Fibroblast of skin of left quadriceps (primary cell): ENCODE measurements at regions not wholly inside any gene's neighbourhood (a gene's known extent, or its start where the extent isn't known, plus 50 kb on each side); places are given as distances from the start of the nearest gene placed in this dataset.

Experiments
- DNase-seq, 2 experiments: peaks; one replicate each; pipeline ENCODE4 v3.0.0-alpha.2; 2013; ENCODE audit warnings: low read depth in 2 of 2

GRCh38 chr22:48750826-48751440 lies 1076.7 kb downstream of the BRD1 start:
- no peak for DNase-seq

- DNase-seq: no peak
These were observed 1077.4 kb downstream of the BRD1 start for GRCh38 chr22:48750282-48750681.

DNA sequence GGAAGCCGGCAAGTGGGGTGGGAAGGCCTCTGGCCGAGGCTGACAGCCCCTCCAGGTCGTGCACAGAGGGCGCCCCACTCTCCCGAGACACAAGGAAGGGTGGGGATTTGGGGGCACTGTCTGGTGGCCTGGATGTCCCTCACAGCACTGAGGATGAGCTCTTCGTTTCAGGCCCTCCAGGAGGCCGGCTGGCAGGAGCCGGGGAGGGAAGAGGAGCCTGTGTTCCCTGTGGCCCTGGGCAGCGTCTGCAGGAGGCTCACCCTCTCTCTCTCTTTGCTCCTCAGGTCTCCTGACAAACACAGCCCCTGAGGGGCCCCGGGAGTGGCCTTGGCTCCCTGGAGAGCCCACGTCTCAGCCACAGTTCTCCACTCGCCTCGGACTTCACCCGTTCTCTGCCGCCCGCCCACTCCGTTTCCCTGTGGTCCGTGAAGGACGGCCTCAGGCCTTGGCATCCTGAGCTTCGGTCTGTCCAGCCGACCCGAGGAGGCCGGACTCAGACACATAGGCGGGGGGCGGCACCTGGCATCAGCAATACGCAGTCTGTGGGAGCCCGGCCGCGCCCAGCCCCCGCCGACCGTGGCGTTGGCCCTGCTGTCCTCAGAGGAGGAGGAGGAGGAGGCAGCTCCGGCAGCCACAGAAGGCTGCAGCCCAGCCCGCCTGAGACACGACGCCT lies 1078.0 kb downstream of the BRD1 start:
- no peak for DNase-seq

- DNase-seq: no peak
These were observed 1078.7 kb downstream of the BRD1 start for GRCh38 chr22:48748860-48749554.

DNA sequence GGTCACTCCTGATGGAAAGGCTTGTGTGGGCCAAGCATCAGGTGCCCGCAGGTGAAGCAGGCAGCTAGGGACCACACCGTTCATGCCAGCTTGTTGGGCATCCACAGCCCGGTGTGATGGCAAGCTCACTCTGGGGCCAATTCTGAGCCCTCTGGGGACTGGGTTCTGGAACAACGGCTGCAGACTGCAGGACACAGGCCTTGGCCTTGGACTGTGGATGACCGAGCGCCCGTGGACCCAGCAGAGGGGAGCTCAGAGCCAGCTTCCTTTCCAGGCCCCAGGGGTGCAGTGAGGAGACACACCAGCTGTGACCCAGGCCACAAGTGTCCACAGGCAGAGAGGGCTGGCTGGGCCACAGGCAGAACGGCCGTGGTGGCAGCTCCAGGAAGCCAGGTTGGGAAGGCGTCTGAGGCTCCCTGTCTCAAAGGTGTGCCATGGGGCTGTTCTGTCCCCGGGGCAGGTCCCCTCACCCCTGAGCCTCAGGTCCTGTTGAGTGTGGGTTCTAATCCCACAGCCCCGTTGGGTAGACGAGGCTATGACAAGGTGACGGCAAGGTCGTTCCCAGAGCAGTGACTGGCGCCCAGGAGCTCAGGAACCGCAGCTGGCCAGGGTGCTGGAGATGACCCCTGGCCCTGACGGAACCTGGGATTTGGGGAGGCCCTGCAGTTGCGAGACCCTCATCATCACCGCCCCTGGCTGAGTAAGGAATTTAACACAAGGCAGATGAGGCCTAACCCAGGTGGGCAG lies 1079.4 kb downstream of the BRD1 start:
- DNase-seq: no peak

DNA sequence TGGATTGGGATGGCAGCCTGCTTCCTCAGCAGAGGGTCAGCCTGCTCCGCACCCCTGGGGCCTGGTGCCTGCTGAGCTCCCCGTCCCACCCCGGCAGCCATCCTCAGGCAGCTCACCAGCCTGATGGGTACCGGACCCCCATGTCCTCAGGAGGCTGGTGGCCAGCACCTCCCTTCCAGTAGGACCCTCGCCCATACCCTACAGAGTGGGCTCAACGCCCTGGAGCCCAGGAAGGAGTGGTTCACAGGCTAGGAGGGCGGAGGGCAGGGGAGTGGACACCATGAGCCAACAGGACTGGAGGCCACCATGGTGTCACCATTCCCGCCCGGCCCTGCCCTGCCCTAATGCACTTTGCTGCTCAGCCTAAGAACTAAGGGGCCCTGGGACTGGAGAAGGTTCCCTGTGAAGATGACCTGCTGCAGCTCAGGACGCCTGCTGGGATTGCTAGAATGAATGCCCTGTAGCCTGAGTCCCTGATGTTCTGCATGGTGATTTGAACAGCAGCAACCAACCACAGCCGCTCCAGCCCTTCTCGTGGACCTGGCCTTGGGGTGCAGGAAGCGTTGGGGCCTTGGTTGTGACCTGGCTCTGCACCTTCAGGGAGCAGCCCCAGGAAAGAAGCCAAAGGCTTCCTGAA lies 1080.8 kb downstream of the BRD1 start:
- DNase-seq: no peak

DNA sequence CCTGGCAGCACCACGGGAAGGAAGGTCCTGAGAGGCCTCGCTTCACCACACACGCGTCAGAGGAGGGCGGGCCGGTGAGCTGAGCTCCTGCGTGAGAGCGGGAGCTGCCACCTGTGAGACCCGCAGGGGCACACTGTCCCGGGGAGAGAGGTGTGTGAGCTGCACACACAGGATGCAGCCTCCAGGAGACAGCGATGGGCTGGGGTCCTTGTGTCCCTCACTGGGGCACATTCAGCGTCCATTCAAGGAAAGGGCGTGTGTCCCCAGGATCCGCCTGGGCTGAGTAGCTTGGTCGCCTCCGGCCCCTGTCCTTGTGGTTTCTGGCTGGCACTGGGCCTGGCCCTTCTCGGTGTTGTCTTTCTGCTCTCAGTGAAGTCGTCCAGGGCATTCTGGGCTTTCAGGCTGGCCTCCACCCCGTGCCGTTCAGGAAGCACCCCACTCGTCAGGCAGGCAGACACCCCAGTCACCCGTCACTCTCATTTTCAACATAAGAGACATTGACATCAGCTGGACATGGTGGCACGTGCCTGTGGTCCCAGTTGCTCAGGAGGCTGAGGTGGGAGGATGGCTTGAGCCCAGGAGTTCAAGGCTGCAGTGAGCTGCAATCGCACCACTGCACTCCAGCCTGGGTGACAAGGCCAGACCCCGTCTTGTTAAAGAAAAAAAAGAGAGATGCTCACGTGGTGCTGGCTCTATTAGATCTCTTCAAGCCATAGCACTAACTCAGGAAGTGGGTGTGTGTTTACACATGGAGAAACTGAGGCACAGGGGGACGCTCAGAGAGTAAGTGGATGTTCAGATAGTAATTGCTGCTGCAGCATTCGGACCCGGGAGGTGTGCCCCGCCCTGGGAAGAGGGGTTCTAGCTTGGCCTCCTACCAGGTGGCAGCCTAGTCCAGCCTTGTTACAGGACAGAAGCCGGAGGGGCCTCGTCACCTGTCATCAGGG lies 1081.6 kb downstream of the BRD1 start:
- DNase-seq: no peak

- DNase-seq: no peak
These were observed 1082.5 kb downstream of the BRD1 start for GRCh38 chr22:48744967-48745841.

DNA sequence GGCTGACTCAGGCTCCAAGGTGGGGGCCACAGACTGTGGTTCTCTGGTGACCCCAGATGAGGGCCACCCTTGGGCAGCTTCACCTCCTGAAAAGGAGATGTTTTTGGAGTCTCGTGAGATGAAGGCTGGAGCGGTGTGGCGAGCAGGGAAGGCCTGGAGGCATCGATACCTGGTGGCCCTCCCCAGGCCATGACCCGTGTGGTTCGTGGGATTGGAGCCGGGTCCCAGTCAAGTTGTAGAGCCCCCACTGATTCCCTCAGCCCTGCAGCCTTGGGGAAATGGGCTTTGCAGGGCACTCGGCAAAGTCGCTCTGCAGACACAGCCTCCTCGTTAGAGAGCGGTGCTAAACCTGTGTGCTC lies 1083.4 kb downstream of the BRD1 start:
- DNase-seq: no peak

- DNase-seq: no peak
These were observed 1083.9 kb downstream of the BRD1 start for GRCh38 chr22:48743601-48744282.

DNA sequence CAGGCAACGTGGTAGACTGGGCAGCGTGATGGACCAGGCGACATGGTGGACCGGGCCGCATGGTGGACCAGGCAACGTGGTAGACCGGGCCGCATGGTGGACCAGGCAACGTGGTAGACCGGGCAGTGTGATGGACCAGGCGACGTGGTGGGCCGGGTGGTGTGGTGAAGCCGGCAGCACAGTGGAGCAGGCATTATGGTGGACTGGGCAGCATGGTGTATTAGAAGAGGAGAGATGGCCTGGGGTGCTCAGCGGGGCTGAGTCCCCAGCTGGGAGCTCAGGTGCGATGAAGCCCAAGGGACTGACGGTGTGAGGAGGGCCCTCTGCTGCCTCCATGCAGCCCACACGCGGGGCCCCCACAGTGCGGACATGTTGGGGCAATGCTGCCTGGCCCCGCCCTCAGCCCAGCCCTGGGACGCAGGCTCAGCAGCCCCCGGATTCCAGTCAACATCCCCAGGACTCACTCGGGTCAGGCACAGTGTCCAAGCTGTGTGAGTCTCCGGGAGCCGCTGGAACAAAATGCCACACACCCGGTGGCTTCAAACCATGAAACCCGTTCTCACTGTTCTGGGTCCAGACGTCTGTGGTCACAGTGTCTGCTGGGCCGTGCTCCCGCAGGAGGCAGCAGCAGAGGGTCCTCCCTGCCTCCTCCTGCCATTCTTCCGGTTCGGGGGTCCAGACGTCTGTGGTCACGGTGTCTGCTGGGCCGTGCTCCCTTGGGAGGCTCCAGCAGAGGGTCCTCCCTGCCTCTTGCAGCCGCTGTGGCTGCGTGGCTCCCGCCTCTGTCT lies 1084.9 kb downstream of the BRD1 start:
- DNase-seq: no peak

- DNase-seq: no peak
These were observed 1085.5 kb downstream of the BRD1 start for GRCh38 chr22:48742191-48742555.

GRCh38 chr22:48741540-48741939 lies 1086.1 kb downstream of the BRD1 start:
- no peak for DNase-seq

DNA sequence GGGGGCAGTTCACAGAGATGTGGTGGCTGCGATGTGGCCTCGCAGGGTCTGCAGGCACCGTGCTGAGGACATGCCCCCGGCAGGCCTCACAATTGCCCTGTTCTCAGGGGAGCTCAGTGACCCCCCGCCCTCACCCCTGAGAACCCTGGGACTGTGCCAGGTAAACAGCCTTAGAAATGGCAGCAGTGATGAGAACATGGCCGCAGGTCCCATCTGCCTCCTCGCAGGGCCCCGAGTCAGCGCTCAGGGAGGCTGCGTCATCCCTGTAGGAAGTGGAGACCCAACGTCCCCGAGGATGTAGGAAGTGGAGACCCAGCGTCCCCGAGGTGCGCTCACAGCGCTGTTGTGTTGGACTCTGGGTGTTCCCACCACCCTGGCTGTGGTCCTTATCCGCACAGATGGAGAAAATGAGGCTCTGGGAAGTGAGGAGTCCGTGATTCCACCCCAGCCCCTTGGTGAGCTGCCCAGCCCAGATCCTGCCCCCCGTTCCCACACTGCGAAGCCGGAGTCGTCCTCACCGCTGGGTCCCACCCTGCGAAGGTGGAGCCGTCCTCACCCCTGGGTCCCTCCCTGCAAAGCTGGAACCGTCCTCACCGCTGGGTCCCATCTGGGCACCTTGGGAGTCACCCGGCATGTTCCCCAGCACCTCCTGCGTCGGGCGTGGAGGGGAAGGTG lies 1086.8 kb downstream of the BRD1 start:
- no peak for DNase-seq

- DNase-seq: no peak
These were observed 1087.5 kb downstream of the BRD1 start for GRCh38 chr22:48740086-48740730.

DNA sequence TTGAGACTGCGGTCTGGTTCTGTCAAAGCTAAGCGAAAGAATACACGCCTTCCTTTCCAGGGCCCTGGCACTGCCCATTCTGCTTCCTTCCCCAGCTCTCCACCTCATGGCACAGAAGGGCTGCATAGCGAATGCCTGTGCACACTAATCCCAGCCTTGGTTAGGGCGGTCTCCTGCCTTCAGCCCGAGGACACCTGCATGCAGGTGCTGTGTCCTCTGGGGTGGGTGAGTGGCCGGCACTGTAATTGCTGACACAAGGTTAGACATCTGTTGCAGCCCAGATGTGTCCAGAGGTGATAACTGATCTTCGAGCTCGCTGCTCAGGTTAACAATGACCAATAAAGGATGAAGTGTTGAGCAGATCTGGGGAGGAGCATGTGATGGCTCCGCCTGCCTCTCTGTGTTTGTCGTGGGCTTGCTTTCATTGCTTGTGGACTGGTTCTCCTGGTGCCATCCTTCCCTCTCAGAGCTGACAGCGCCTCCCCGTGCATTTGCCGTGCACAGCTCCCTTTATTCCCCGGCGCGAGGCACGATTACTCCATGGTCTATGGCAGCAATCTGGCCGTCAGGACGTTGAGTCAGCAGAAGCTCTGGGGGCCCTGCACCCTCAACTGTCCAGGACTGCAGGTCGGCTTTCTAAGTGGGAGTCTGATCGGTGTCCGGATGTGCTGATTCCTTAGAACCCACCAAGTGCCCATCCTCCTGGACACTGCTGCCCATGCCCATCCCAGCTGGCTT lies 1088.2 kb downstream of the BRD1 start:
- no peak for DNase-seq
